HCT116 (cell line): ENCODE measurements at regions not wholly inside any gene's neighbourhood (a gene's known extent, or its start where the extent isn't known, plus 50 kb on each side); places are given as distances from the start of the nearest gene placed in this dataset.

Experiments used
- ATF3 ChIP-seq: IDR thresholded peaks from 2 replicates; pipeline ENCODE4 v1.6.1; 2012
- CTCF ChIP-seq, 3 experiments: fragments of 200-600 bp in 1 of 3; sonication (generic) in 1 of 3; IDR thresholded peaks in 2 of 3; conservative IDR thresholded peaks in 1 of 3; 2 replicates each; pipeline ENCODE4 v1.5.1; 2012 to 2017; ENCODE audit warnings: low read depth in 2 of 3, low read length in 2 of 3, antibody characterized with exemption in 1 of 3, borderline replicate concordance in 1 of 3, control low read depth in 1 of 3, mild to moderate bottlenecking in 1 of 3, mixed read lengths in 1 of 3, mixed run types in 1 of 3, moderate library complexity in 1 of 3; ENCODE audit not compliant: insufficient read depth in 1 of 3
- EZH2 ChIP-seq: fragments of 200-600 bp; sonication (generic); IDR thresholded peaks from 2 replicates; pipeline ENCODE4 v1.6.1; 2017; ENCODE audit warnings: antibody characterized with exemption, mixed run types
- POLR2A ChIP-seq: IDR thresholded peaks from 2 replicates; pipeline ENCODE4 v1.7.0; 2011; ENCODE audit warnings: borderline replicate concordance; ENCODE audit not compliant: insufficient read depth, insufficient read length; ENCODE audit errors: extremely low read depth
- POLR2AphosphoS5 ChIP-seq: IDR thresholded peaks from 2 replicates; pipeline ENCODE4 v1.6.1; 2011; ENCODE audit warnings: mild to moderate bottlenecking, low read depth, low read length, moderate library complexity
- REST ChIP-seq: IDR thresholded peaks from 2 replicates; pipeline ENCODE4 v1.6.1; 2012; ENCODE audit warnings: low read depth
- SIN3A ChIP-seq: IDR thresholded peaks from 2 replicates; pipeline ENCODE4 v1.6.1; 2012; ENCODE audit warnings: low read depth
- SRF ChIP-seq: IDR thresholded peaks from 2 replicates; pipeline ENCODE4 v1.6.1; 2012; ENCODE audit warnings: low read depth
- TCF7L2 ChIP-seq: IDR thresholded peaks from 2 replicates; pipeline ENCODE4 v1.7.0; 2011; ENCODE audit warnings: borderline replicate concordance, inconsistent platforms; ENCODE audit not compliant: insufficient read depth, insufficient read length; ENCODE audit errors: extremely low read depth
- ZFX ChIP-seq: fragments of 450-650 bp; IDR thresholded peaks from 2 replicates; pipeline ENCODE4 v1.6.1; 2017
- ZNF274 ChIP-seq: fragments of 200-500 bp; sonication (Bioruptor generic); IDR thresholded peaks from 2 replicates; pipeline ENCODE4 v1.6.1; 2014; ENCODE audit warnings: mild to moderate bottlenecking, low read depth, low read length, inconsistent platforms

GRCh38 chr6:4571011-4571410, 205.2 kb upstream of the CDYL start:
- TF ChIP-seq CTCF (IDR thresholded peaks at IDR 0.05 in 2 of 3, conservative IDR thresholded peaks at IDR 0.05 in 1 of 3; ENCODE audit: borderline replicate concordance in 1 of 3, insufficient read depth in 1 of 3, low read depth in 2 of 3, low read length in 2 of 3), result no peak
- no peak for TF ChIP-seq POLR2AphosphoS5
- no peak for TF ChIP-seq POLR2A
- no peak for TF ChIP-seq ZNF274
- no peak for TF ChIP-seq ZFX
- TF ChIP-seq SIN3A, result no peak
- TF ChIP-seq TCF7L2, result no peak
- no peak for TF ChIP-seq REST
- no peak for TF ChIP-seq SRF
- no peak for TF ChIP-seq EZH2
- no peak for TF ChIP-seq ATF3
